GM12874 (cell line): ENCODE measurements at regions not wholly inside any gene's neighbourhood (a gene's known extent, or its start where the extent isn't known, plus 50 kb on each side); places are given as distances from the start of the nearest gene placed in this dataset.

Experiments
- CTCF ChIP-seq: IDR thresholded peaks from 2 replicates; pipeline ENCODE4 v1.5.1; 2011; ENCODE audit warnings: low read depth, mild to moderate bottlenecking, control low read depth, low read length, moderate library complexity; ENCODE audit not compliant: insufficient read depth

- no peak for TF ChIP-seq CTCF
Observed at GRCh38 chr14:84856751-84857534, 673.0 kb upstream of the FLRT2 start.

- no peak for TF ChIP-seq CTCF
Observed at GRCh38 chr14:84857571-84857970, 672.4 kb upstream of the FLRT2 start.

GRCh38 chr14:84859116-84859515, 670.8 kb upstream of the FLRT2 start:
- no peak for TF ChIP-seq CTCF

- TF ChIP-seq CTCF: no peak
Observed at GRCh38 chr14:84864548-84865271, 665.2 kb upstream of the FLRT2 start.

GRCh38 chr14:84871734-84872133, 658.2 kb upstream of the FLRT2 start:
- no peak for TF ChIP-seq CTCF

GRCh38 chr14:84874436-84874835, 655.5 kb upstream of the FLRT2 start:
- no peak for TF ChIP-seq CTCF

- TF ChIP-seq CTCF: no peak
Observed at GRCh38 chr14:84877061-84877460, 652.9 kb upstream of the FLRT2 start.
